ENCODE measurements at regions not wholly inside any gene's neighbourhood (a gene's known extent, or its start where the extent isn't known, plus 50 kb on each side); places are given as distances from the start of the nearest gene placed in this dataset.
"Not testable (repeated sequence)": the region's sequence is repeated elsewhere in the genome, so short reads cannot be mapped to it uniquely, and the experiment has no call there.

GRCh38 chr15:21017326-21017725 is 151.2 kb upstream of the POTEB2 start:
- not testable (repeated sequence) for TF ChIP-seq CHD1 (IDR thresholded peaks at IDR 0.05; ENCODE audit: low read depth, low read length); MXI1 (IDR thresholded peaks at IDR 0.05; ENCODE audit: low read depth, low read length); CTCF (IDR thresholded peaks at IDR 0.05 in 2 of 3, conservative IDR thresholded peaks at IDR 0.05 in 1 of 3; ENCODE audit: control insufficient read depth in 2 of 3, extremely low read depth in 1 of 3, insufficient read depth in 1 of 3, low read depth in 3 of 3, low read length in 3 of 3); NKRF (conservative IDR thresholded peaks at IDR 0.05); SIN3A (IDR thresholded peaks at IDR 0.05; ENCODE audit: low read depth, low read length)
